ENCODE measurements at regions not wholly inside any gene's neighbourhood (a gene's known extent, or its start where the extent isn't known, plus 50 kb on each side); places are given as distances from the start of the nearest gene placed in this dataset.
"Not testable (repeated sequence)": the region's sequence is repeated elsewhere in the genome, so short reads cannot be mapped to it uniquely, and the experiment has no call there.

- WGBS, 2 experiments (ENCODE audit: extremely low coverage in 1 of 2, insufficient coverage in 1 of 2, insufficient read length in 1 of 2, insufficient replicate concordance in 2 of 2, low coverage in 1 of 2, low lambda C conversion rate in 2 of 2, missing lambda C conversion rate in 1 of 2), result 91% methylated on average over 3 of the region's 3 CpGs; no CpG with 5 or more reads in 1 of the 2 experiments
- H3K4me1 ChIP-seq (replicated peaks in 1 of 4; ENCODE audit: control insufficient read depth in 3 of 4, insufficient read depth in 4 of 4, low read length in 3 of 4); H2AFZ ChIP-seq (ENCODE audit: low read length); H2BK5ac ChIP-seq (ENCODE audit: low read depth, low read length); POLR2A ChIA-PET (ENCODE audit: partially characterized antibody); H3K23ac ChIP-seq (ENCODE audit: insufficient read length); H3K27ac ChIP-seq (ENCODE audit: low read depth, low read length); H3K36me3 ChIP-seq (ENCODE audit: control insufficient read depth in 2 of 4, insufficient read depth in 4 of 4, low read length in 3 of 4); H4K8ac ChIP-seq (ENCODE audit: extremely low read depth, insufficient read depth, low read length); H3K79me2 ChIP-seq (ENCODE audit: control insufficient read depth in 1 of 2, insufficient read depth in 2 of 2, low read length in 2 of 2); H2BK120ac ChIP-seq (replicated peaks; ENCODE audit: low read depth, low read length); H2AK5ac ChIP-seq (ENCODE audit: low read depth, low read length); H4K5ac ChIP-seq (ENCODE audit: insufficient read length, low read depth, low read length); H4K91ac ChIP-seq (replicated peaks; ENCODE audit: insufficient read length, low read length); H2BK15ac ChIP-seq (ENCODE audit: low read length); DNase-seq (ENCODE audit: low read depth in 1 of 2, low spot score in 2 of 2); H3K56ac ChIP-seq (replicated peaks; ENCODE audit: insufficient read length, low read depth, low read length); H3K4me3 ChIP-seq (ENCODE audit: extremely low read depth in 1 of 4, insufficient read depth in 2 of 4, low read depth in 3 of 4, low read length in 4 of 4); FAIRE-seq; H3K14ac ChIP-seq (ENCODE audit: insufficient read length); H3K9ac ChIP-seq (replicated peaks in 1 of 4; ENCODE audit: extremely low read depth in 1 of 4, low read depth in 3 of 4, low read length in 3 of 4); H3K4me2 ChIP-seq (ENCODE audit: insufficient read depth in 1 of 2, low read depth in 2 of 2, low read length in 2 of 2); H3K4ac ChIP-seq (replicated peaks; ENCODE audit: insufficient read length, low read depth, low read length); H3K79me1 ChIP-seq (ENCODE audit: low read depth, low read length); H2BK20ac ChIP-seq (ENCODE audit: low read length); H4K20me1 ChIP-seq (replicated peaks in 1 of 2; ENCODE audit: control insufficient read depth in 1 of 2, insufficient read depth in 2 of 2, low read length in 2 of 2); H2BK12ac ChIP-seq (ENCODE audit: low read depth, low read length); H3K9me3 ChIP-seq (ENCODE audit: insufficient read depth in 2 of 2, low read depth in 1 of 2, low read length in 1 of 2); H3K27me3 ChIP-seq (replicated peaks in 1 of 4; ENCODE audit: control insufficient read depth in 3 of 4, extremely low read depth in 1 of 4, insufficient read depth in 3 of 4, low read length in 3 of 4); H3K23me2 ChIP-seq (ENCODE audit: low read depth, low read length); H3K18ac ChIP-seq (ENCODE audit: extremely low read depth, low read length): not testable (repeated sequence)
- CTCF ChIA-PET (ENCODE audit: partially characterized antibody), result interaction anchor here (1.1 to 1.9 kb wide), 4 partner anchors 10 to 138 kb away, joined by 3 to 7 read pairs (median 5); no protein-coding TSS in a partner anchor
- peak; percentile 9; the same call in 1 of the 2 replicates for TF ChIP-seq CEBPB (IDR thresholded peaks at IDR 0.05; ENCODE audit: low read depth, low read length)
These were observed 1126.0 kb upstream of the TMEM132C start for GRCh38 chr12:127140864-127141484.
